ENCODE measurements at regions not wholly inside any gene's neighbourhood (a gene's known extent, or its start where the extent isn't known, plus 50 kb on each side); places are given as distances from the start of the nearest gene placed in this dataset.

- no peak for FAIRE-seq
- no peak for DNase-seq (ENCODE audit: insufficient read length, low spot score)
Observed at GRCh38 chr9:89764217-89764616, 159.4 kb downstream of the GADD45G start.

- FAIRE-seq (no peak), DNase-seq (ENCODE audit: insufficient read length, low spot score) (no peak)
Observed at GRCh38 chr9:89765211-89765946, 160.6 kb downstream of the GADD45G start.

GRCh38 chr9:89766991-89767390 lies 162.2 kb downstream of the GADD45G start:
- no peak for FAIRE-seq
- no peak for DNase-seq (ENCODE audit: insufficient read length, low spot score)

GRCh38 chr9:89768051-89768450 lies 163.2 kb downstream of the GADD45G start:
- DNase-seq (ENCODE audit: insufficient read length, low spot score): no peak
- FAIRE-seq: no peak

- DNase-seq (ENCODE audit: insufficient read length, low spot score) (no peak), FAIRE-seq (peak; percentile 35)
Observed at GRCh38 chr9:89768650-89769071, 163.8 kb downstream of the GADD45G start.

GRCh38 chr9:89770531-89771174 lies 165.8 kb downstream of the GADD45G start:
- FAIRE-seq (no peak), DNase-seq (ENCODE audit: insufficient read length, low spot score) (no peak)

GRCh38 chr9:89771205-89771604 lies 166.4 kb downstream of the GADD45G start:
- FAIRE-seq: peak; percentile 4

GRCh38 chr9:89773170-89773569 lies 168.4 kb downstream of the GADD45G start:
- FAIRE-seq (no peak), DNase-seq (ENCODE audit: insufficient read length, low spot score) (no peak)

More at GRCh38 chr9:89771205-89771604, 166.4 kb downstream of the GADD45G start:
- DNase-seq (ENCODE audit: insufficient read length, low spot score): no peak

GRCh38 chr9:89774858-89775370 lies 170.1 kb downstream of the GADD45G start:
- FAIRE-seq (no peak), DNase-seq (ENCODE audit: insufficient read length, low spot score) (no peak)

- FAIRE-seq (no peak), DNase-seq (ENCODE audit: insufficient read length, low spot score) (no peak)
Observed at GRCh38 chr9:89775641-89776040, 170.8 kb downstream of the GADD45G start.

- FAIRE-seq (no peak), DNase-seq (ENCODE audit: insufficient read length, low spot score) (no peak)
Observed at GRCh38 chr9:89776795-89777525, 172.1 kb downstream of the GADD45G start.

GRCh38 chr9:89777544-89777943 lies 172.7 kb downstream of the GADD45G start:
- FAIRE-seq: no peak
- DNase-seq (ENCODE audit: insufficient read length, low spot score): no peak

- no peak for FAIRE-seq
- DNase-seq (ENCODE audit: insufficient read length, low spot score): no peak
Observed at GRCh38 chr9:89778100-89779090, 173.6 kb downstream of the GADD45G start.

GRCh38 chr9:89779405-89780203 lies 174.8 kb downstream of the GADD45G start:
- FAIRE-seq (no peak), DNase-seq (ENCODE audit: insufficient read length, low spot score) (no peak)

GRCh38 chr9:89780959-89781358 lies 176.1 kb downstream of the GADD45G start:
- FAIRE-seq: no peak

GRCh38 chr9:89781838-89782540 lies 177.2 kb downstream of the GADD45G start:
- FAIRE-seq (peak; percentile 68), DNase-seq (ENCODE audit: insufficient read length, low spot score) (no peak)

More at GRCh38 chr9:89780959-89781358, 176.1 kb downstream of the GADD45G start:
- no peak for DNase-seq (ENCODE audit: insufficient read length, low spot score)

- DNase-seq (ENCODE audit: insufficient read length, low spot score): no peak
- FAIRE-seq: no peak
Observed at GRCh38 chr9:89786655-89787054, 181.8 kb downstream of the GADD45G start.

- FAIRE-seq: no peak
- DNase-seq (ENCODE audit: insufficient read length, low spot score): no peak
Observed at GRCh38 chr9:89787595-89787994, 182.8 kb downstream of the GADD45G start.

GRCh38 chr9:89788434-89788833 lies 183.6 kb downstream of the GADD45G start:
- no peak for FAIRE-seq

More at GRCh38 chr9:89788434-89788833, 183.6 kb downstream of the GADD45G start:
- no peak for DNase-seq (ENCODE audit: insufficient read length, low spot score)
